Breast epithelium (tissue), 3 donors: ENCODE measurements at regions not wholly inside any gene's neighbourhood (a gene's known extent, or its start where the extent isn't known, plus 50 kb on each side); places are given as distances from the start of the nearest gene placed in this dataset.

Source experiments
- CTCF ChIP-seq, 3 donors: fragments of 450-650 bp; IDR thresholded peaks; one replicate each; pipeline ENCODE4 v1.5.1; 2016 to 2017; ENCODE audit warnings: antibody characterized with exemption in 3 of 3, mild to moderate bottlenecking in 3 of 3, moderate library complexity in 3 of 3
- POLR2A ChIP-seq: fragments of 450-650 bp; IDR thresholded peaks from one replicate; pipeline ENCODE4 v1.6.1; 2016; ENCODE audit warnings: antibody characterized with exemption, mild to moderate bottlenecking, moderate library complexity

DNA sequence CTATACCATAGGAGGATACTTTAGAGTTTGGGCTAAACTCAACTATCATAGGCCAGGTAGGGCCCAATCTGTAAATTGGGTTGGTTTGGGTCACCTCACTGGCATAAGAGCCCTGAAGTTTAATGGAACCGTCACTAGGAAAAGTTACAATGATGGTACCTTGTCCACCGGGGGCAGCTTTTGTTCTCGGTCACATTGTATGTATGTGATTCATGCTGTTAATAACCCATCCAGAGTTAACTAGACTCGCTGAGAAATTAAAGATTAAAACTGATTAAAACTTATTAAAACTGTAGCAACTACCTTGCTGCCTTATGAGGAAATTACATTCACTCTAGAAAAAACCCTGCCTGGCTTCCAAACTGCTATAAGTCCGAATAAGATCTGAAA lies 145.0 kb upstream of the TMCO5A start:
- TF ChIP-seq CTCF (IDR thresholded peaks at IDR 0.05) (no peak), POLR2A (no peak)
